ENCODE measurements at regions not wholly inside any gene's neighbourhood (a gene's known extent, or its start where the extent isn't known, plus 50 kb on each side); places are given as distances from the start of the nearest gene placed in this dataset.

- no peaks in the 10 kb centered on the region for H3K36me3 Mint-ChIP-seq (ENCODE audit: insufficient read depth)
- no peaks in the 10 kb centered on the region for H3K4me1 Mint-ChIP-seq
- no peak overlapping the region for H3K4me3 Mint-ChIP-seq
- no peak overlapping the region for H3K27ac Mint-ChIP-seq (ENCODE audit: low read depth)
- DNase-seq (ENCODE audit: low spot score in 2 of 2) (no peak), ATAC-seq (replicated peaks; ENCODE audit: extremely low read depth, poor library complexity, severe bottlenecking) (no peak)
- H3K27me3 Mint-ChIP-seq: peaks cover 9% of the 10 kb centered on the region
- peaks cover 5% of the 10 kb centered on the region for H3K9me3 Mint-ChIP-seq
These were observed 74.0 kb upstream of the SEC61G start for GRCh38 chr7:54833001-54833467.

- H3K4me3 Mint-ChIP-seq: no peak overlapping the region
- no peak for ATAC-seq (replicated peaks; ENCODE audit: extremely low read depth, poor library complexity, severe bottlenecking)
- H3K27me3 Mint-ChIP-seq: peaks cover 9% of the 10 kb centered on the region
- no peaks in the 10 kb centered on the region for H3K36me3 Mint-ChIP-seq (ENCODE audit: insufficient read depth)
- no peak for DNase-seq (ENCODE audit: low spot score in 2 of 2)
- H3K27ac Mint-ChIP-seq (ENCODE audit: low read depth): no peak overlapping the region
- no peaks in the 10 kb centered on the region for H3K9me3 Mint-ChIP-seq
- no peaks in the 10 kb centered on the region for H3K4me1 Mint-ChIP-seq
These were observed 78.2 kb upstream of the SEC61G start for GRCh38 chr7:54837168-54837567.

GRCh38 chr7:54837761-54838160 is 78.8 kb upstream of the SEC61G start:
- no peak for ATAC-seq (replicated peaks; ENCODE audit: extremely low read depth, poor library complexity, severe bottlenecking)
- H3K36me3 Mint-ChIP-seq (ENCODE audit: insufficient read depth): no peaks in the 10 kb centered on the region
- no peak for DNase-seq (ENCODE audit: low spot score in 2 of 2)

GRCh38 chr7:54838175-54838910 is 79.3 kb upstream of the SEC61G start:
- ATAC-seq (replicated peaks; ENCODE audit: extremely low read depth, poor library complexity, severe bottlenecking) (no peak), DNase-seq (ENCODE audit: low spot score in 2 of 2) (no peak)
- no peak overlapping the region for H3K27ac Mint-ChIP-seq (ENCODE audit: low read depth)
- no peaks in the 10 kb centered on the region for H3K36me3 Mint-ChIP-seq (ENCODE audit: insufficient read depth)
- H3K27me3 Mint-ChIP-seq: peaks cover 9% of the 10 kb centered on the region
- no peaks in the 10 kb centered on the region for H3K4me1 Mint-ChIP-seq
- H3K4me3 Mint-ChIP-seq: no peak overlapping the region
- H3K9me3 Mint-ChIP-seq: no peaks in the 10 kb centered on the region

More at GRCh38 chr7:54837761-54838160, 78.8 kb upstream of the SEC61G start:
- Mint-ChIP-seq H3K4me3 (no peak overlapping the region), H3K9me3 (no peaks in the 10 kb centered on the region), H3K27me3 (peaks cover 9% of the 10 kb centered on the region), H3K4me1 (no peaks in the 10 kb centered on the region), H3K27ac (ENCODE audit: low read depth) (no peak overlapping the region)

- Mint-ChIP-seq H3K27ac (ENCODE audit: low read depth) (no peak overlapping the region), H3K27me3 (peaks cover 9% of the 10 kb centered on the region), H3K4me3 (no peak overlapping the region), H3K4me1 (no peaks in the 10 kb centered on the region), H3K9me3 (no peaks in the 10 kb centered on the region), H3K36me3 (ENCODE audit: insufficient read depth) (no peaks in the 10 kb centered on the region)
- no peak for ATAC-seq (replicated peaks; ENCODE audit: extremely low read depth, poor library complexity, severe bottlenecking)
- no peak for DNase-seq (ENCODE audit: low spot score in 2 of 2)
These were observed 80.7 kb upstream of the SEC61G start for GRCh38 chr7:54839575-54840213.

GRCh38 chr7:54841772-54842697 is 83.0 kb upstream of the SEC61G start:
- Mint-ChIP-seq H3K36me3 (ENCODE audit: insufficient read depth) (no peaks in the 10 kb centered on the region), H3K9me3 (no peaks in the 10 kb centered on the region), H3K4me1 (no peaks in the 10 kb centered on the region), H3K27ac (ENCODE audit: low read depth) (no peak overlapping the region), H3K27me3 (peaks cover 4% of the 10 kb centered on the region), H3K4me3 (no peak overlapping the region)
- ATAC-seq (replicated peaks; ENCODE audit: extremely low read depth, poor library complexity, severe bottlenecking) (no peak), DNase-seq (ENCODE audit: low spot score in 2 of 2) (no peak)

- no peak for ATAC-seq (replicated peaks; ENCODE audit: extremely low read depth, poor library complexity, severe bottlenecking)
- Mint-ChIP-seq H3K4me3 (no peak overlapping the region), H3K27me3 (no peaks in the 10 kb centered on the region), H3K9me3 (no peaks in the 10 kb centered on the region), H3K36me3 (ENCODE audit: insufficient read depth) (no peaks in the 10 kb centered on the region), H3K27ac (ENCODE audit: low read depth) (no peak overlapping the region), H3K4me1 (no peaks in the 10 kb centered on the region)
- DNase-seq (ENCODE audit: low spot score in 2 of 2): no peak
These were observed 84.9 kb upstream of the SEC61G start for GRCh38 chr7:54843841-54844355.

- H3K4me1 Mint-ChIP-seq: no peaks in the 10 kb centered on the region
- no peak overlapping the region for H3K27ac Mint-ChIP-seq (ENCODE audit: low read depth)
- no peaks in the 10 kb centered on the region for H3K36me3 Mint-ChIP-seq (ENCODE audit: insufficient read depth)
- H3K9me3 Mint-ChIP-seq: no peaks in the 10 kb centered on the region
- no peak for DNase-seq (ENCODE audit: low spot score in 2 of 2)
- ATAC-seq (replicated peaks; ENCODE audit: extremely low read depth, poor library complexity, severe bottlenecking): no peak
- H3K4me3 Mint-ChIP-seq: no peak overlapping the region
- H3K27me3 Mint-ChIP-seq: no peaks in the 10 kb centered on the region
These were observed 87.3 kb upstream of the SEC61G start for GRCh38 chr7:54846273-54846672.

- H3K4me1 Mint-ChIP-seq: no peaks in the 10 kb centered on the region
- H3K4me3 Mint-ChIP-seq: no peak overlapping the region
- H3K36me3 Mint-ChIP-seq (ENCODE audit: insufficient read depth): no peaks in the 10 kb centered on the region
- no peak overlapping the region for H3K27ac Mint-ChIP-seq (ENCODE audit: low read depth)
- H3K9me3 Mint-ChIP-seq: peaks cover 7% of the 10 kb centered on the region
- H3K27me3 Mint-ChIP-seq: peaks cover 10% of the 10 kb centered on the region
- DNase-seq (ENCODE audit: low spot score in 2 of 2) (no peak), ATAC-seq (replicated peaks; ENCODE audit: extremely low read depth, poor library complexity, severe bottlenecking) (no peak)
These were observed 88.9 kb upstream of the SEC61G start for GRCh38 chr7:54847921-54848320.

GRCh38 chr7:54856856-54857255 is 97.8 kb upstream of the SEC61G start:
- DNase-seq (ENCODE audit: low spot score in 2 of 2) (no peak), ATAC-seq (replicated peaks; ENCODE audit: extremely low read depth, poor library complexity, severe bottlenecking) (no peak)
- no peaks in the 10 kb centered on the region for H3K36me3 Mint-ChIP-seq (ENCODE audit: insufficient read depth)
- peaks cover 14% of the 10 kb centered on the region for H3K9me3 Mint-ChIP-seq
- no peak overlapping the region for H3K27ac Mint-ChIP-seq (ENCODE audit: low read depth)
- no peak overlapping the region for H3K4me3 Mint-ChIP-seq
- H3K4me1 Mint-ChIP-seq: no peaks in the 10 kb centered on the region
- H3K27me3 Mint-ChIP-seq: peaks cover 56% of the 10 kb centered on the region

GRCh38 chr7:54857294-54857693 is 98.3 kb upstream of the SEC61G start:
- H3K9me3 Mint-ChIP-seq: peaks cover 13% of the 10 kb centered on the region
- DNase-seq (ENCODE audit: low spot score in 2 of 2) (no peak), ATAC-seq (replicated peaks; ENCODE audit: extremely low read depth, poor library complexity, severe bottlenecking) (no peak)
- no peaks in the 10 kb centered on the region for H3K36me3 Mint-ChIP-seq (ENCODE audit: insufficient read depth)
- peaks cover 53% of the 10 kb centered on the region for H3K27me3 Mint-ChIP-seq
- H3K4me1 Mint-ChIP-seq: no peaks in the 10 kb centered on the region
- no peak overlapping the region for H3K27ac Mint-ChIP-seq (ENCODE audit: low read depth)
- H3K4me3 Mint-ChIP-seq: no peak overlapping the region

GRCh38 chr7:54858008-54858692 is 99.1 kb upstream of the SEC61G start:
- H3K36me3 Mint-ChIP-seq (ENCODE audit: insufficient read depth): no peaks in the 10 kb centered on the region
- DNase-seq (ENCODE audit: low spot score in 2 of 2) (no peak), ATAC-seq (replicated peaks; ENCODE audit: extremely low read depth, poor library complexity, severe bottlenecking) (no peak)
- peaks cover 44% of the 10 kb centered on the region for H3K27me3 Mint-ChIP-seq
- H3K4me3 Mint-ChIP-seq: no peak overlapping the region
- H3K4me1 Mint-ChIP-seq: no peaks in the 10 kb centered on the region
- no peak overlapping the region for H3K27ac Mint-ChIP-seq (ENCODE audit: low read depth)
- H3K9me3 Mint-ChIP-seq: peaks cover 7% of the 10 kb centered on the region

Data from central memory CD8-positive, alpha-beta T cell (primary cell).